ENCODE measurements at regions not wholly inside any gene's neighbourhood (a gene's known extent, or its start where the extent isn't known, plus 50 kb on each side); places are given as distances from the start of the nearest gene placed in this dataset.

GRCh38 chr6:3999800-4000661 lies 78.9 kb downstream of the FAM217A start:
- Histone ChIP-seq H3K4me3 (ENCODE audit: insufficient read depth, low read depth, low read length) (no peak overlapping the region), H3K79me1 (ENCODE audit: low read depth in 1 of 2, low read length in 2 of 2) (peaks cover 26 to 33% of the 10 kb centered on the region in 2 experiments), H2AFZ (replicated peaks; ENCODE audit: low read length, poor library complexity) (no peak overlapping the region), H2AK9ac (replicated peaks; ENCODE audit: low read depth, low read length, poor library complexity) (no peak overlapping the region), H3K36me3 (ENCODE audit: control insufficient read depth, insufficient read depth, low read length) (peaks cover 2% of the 10 kb centered on the region; the same call in 1 of the 2 replicates), H3K56ac (ENCODE audit: extremely low read depth, insufficient read depth, low read length) (no peak overlapping the region), H2BK20ac (ENCODE audit: low read depth, low read length) (no peak overlapping the region), H2AK5ac (ENCODE audit: low read depth, low read length) (no peak overlapping the region), H3K27ac (ENCODE audit: insufficient read depth, low read length) (no peak overlapping the region), H3K14ac (replicated peaks; ENCODE audit: low read depth, low read length) (no peak overlapping the region), H3K9ac (ENCODE audit: low read depth, low read length) (no peak overlapping the region), H4K5ac (ENCODE audit: low read depth, low read length) (no peak overlapping the region), H3K4me1 (ENCODE audit: control insufficient read depth, insufficient read depth, low read length) (no peaks in the 10 kb centered on the region; the same call in 1 of the 2 replicates), H2BK15ac (ENCODE audit: low read depth, low read length) (no peak overlapping the region), H3K27me3 (ENCODE audit: control insufficient read depth, insufficient read depth, low read length) (no peaks in the 10 kb centered on the region), H4K8ac (ENCODE audit: low read depth in 2 of 2, low read length in 2 of 2) (no peak overlapping the region), H3K4me2 (ENCODE audit: low read depth, low read length) (no peak overlapping the region), H3K4ac (ENCODE audit: low read depth, low read length) (no peak overlapping the region), H3K9me3 (ENCODE audit: control insufficient read depth, insufficient read depth, low read length) (no peaks in the 10 kb centered on the region), H2BK120ac (ENCODE audit: low read depth, low read length) (no peak overlapping the region), H2BK5ac (ENCODE audit: low read depth, low read length, poor library complexity, severe bottlenecking) (no peak overlapping the region), H3K9me1 (ENCODE audit: insufficient read depth, low read length) (no peaks in the 10 kb centered on the region; the same call in 1 of the 2 replicates), H3K18ac (ENCODE audit: low read depth, low read length) (no peak overlapping the region), H4K91ac (ENCODE audit: insufficient read depth, low read depth, low read length) (no peak overlapping the region), H4K20me1 (ENCODE audit: insufficient read depth, low read length) (no peaks in the 10 kb centered on the region), H3K23ac (ENCODE audit: low read depth, low read length) (no peak overlapping the region)
- ATAC-seq (ENCODE audit: low read depth) (no peak), DNase-seq (no peak)
- BruUV-seq (replicated peaks) = no TSS peak
- intact Hi-C loops (cut with micrococcal nuclease) (loop anchor here (10.0 kb wide), 1 partner anchor 585 kb away; no protein-coding TSS in a partner anchor), dilution Hi-C loops (cut with HindIII; ENCODE audit: low sequenced_read_pairs, unreplicated experiment) (no loop called here), in situ Hi-C loops (cut with MboI; ENCODE audit: low sequenced_read_pairs) (loop anchor here (25.0 kb wide), 1 partner anchor 888 kb away; the partner anchor contains the start of gene BPHL)
- POLR2A ChIA-PET (ENCODE audit: unreplicated experiment) = interaction anchor here (0.5 kb wide), 1 partner anchor 22 kb away, joined by 9 read pairs; no protein-coding TSS in a partner anchor
- TF ChIP-seq RAD21 (IDR thresholded peaks at IDR 0.05; ENCODE audit: low read length) = no peak
- TF ChIP-seq USF2 (IDR thresholded peaks at IDR 0.05; ENCODE audit: low read depth, low read length) = no peak
- TF ChIP-seq ELK1 (IDR thresholded peaks at IDR 0.05; ENCODE audit: borderline replicate concordance, low read depth, low read length) = no peak
- TF ChIP-seq RCOR1 (IDR thresholded peaks at IDR 0.05; ENCODE audit: insufficient replicate concordance, low read length) = no peak
- no peak for TF ChIP-seq POLR2A (IDR thresholded peaks at IDR 0.05; ENCODE audit: low read depth, low read length)
- CTCF ChIA-PET = no interaction called here
- no CpG with 5 or more reads among the region's 4 CpGs for WGBS, 2 experiments (ENCODE audit: extremely low coverage in 2 of 2, insufficient read length in 1 of 2)

Measured in IMR-90 (cell line).